ENCODE measurements at regions not wholly inside any gene's neighbourhood (a gene's known extent, or its start where the extent isn't known, plus 50 kb on each side); places are given as distances from the start of the nearest gene placed in this dataset.
A peak's percentile ranks its signal among the peaks of the same experiment; 100 is the strongest.

GRCh38 chr1:239575113-239575512, 188.7 kb downstream of the CHRM3 start:
- no peak overlapping the region for H3K9ac ChIP-seq (ENCODE audit: insufficient read depth in 1 of 2, low read length in 2 of 2)
- no peaks in the 10 kb centered on the region for H3K36me3 ChIP-seq (ENCODE audit: control insufficient read depth in 4 of 4, insufficient read depth in 4 of 4, low read length in 4 of 4)
- no peak overlapping the region for H3K27ac ChIP-seq (ENCODE audit: low read depth in 1 of 2, low read length in 1 of 2)
- WGBS, 2 donors: 81% methylated on average over 2 of the region's 2 CpGs
- H3K4me1 ChIP-seq (ENCODE audit: control insufficient read depth in 5 of 5, insufficient read depth in 5 of 5, low read length in 5 of 5): peaks cover 0 to 3% (median 0%) of the 10 kb centered on the region in 5 donors
- H3K9me3 ChIP-seq (ENCODE audit: control insufficient read depth in 4 of 4, insufficient read depth in 3 of 4, low read length in 3 of 4): no peaks in the 10 kb centered on the region
- DNase-seq (no peak), ATAC-seq (ENCODE audit: insufficient read depth, low FRiP score) (no peak)
- no peak overlapping the region for H3K4me3 ChIP-seq
- TF ChIP-seq CTCF (IDR thresholded peaks at IDR 0.05; ENCODE audit: control extremely low read depth, extremely low read depth): no peak
- H3K27me3 ChIP-seq (ENCODE audit: control insufficient read depth in 3 of 3, insufficient read depth in 3 of 3, low read length in 2 of 3): peaks cover 0 to 8% (median 0%) of the 10 kb centered on the region in 3 donors

- H3K4me3 ChIP-seq: no peak overlapping the region
- DNase-seq: peak in 2 of 3 donors; percentile 89 to 93
- no peak overlapping the region for H3K27ac ChIP-seq (ENCODE audit: low read depth in 1 of 2, low read length in 1 of 2)
- no peaks in the 10 kb centered on the region for H3K36me3 ChIP-seq (ENCODE audit: control insufficient read depth in 4 of 4, insufficient read depth in 4 of 4, low read length in 4 of 4)
- H3K9me3 ChIP-seq (ENCODE audit: control insufficient read depth in 4 of 4, insufficient read depth in 3 of 4, low read length in 3 of 4): no peaks in the 10 kb centered on the region
- no peak for ATAC-seq (ENCODE audit: insufficient read depth, low FRiP score)
- peaks cover 0 to 16% (median 2%) of the 10 kb centered on the region in 5 donors for H3K4me1 ChIP-seq (ENCODE audit: control insufficient read depth in 5 of 5, insufficient read depth in 5 of 5, low read length in 5 of 5)
- H3K27me3 ChIP-seq (ENCODE audit: control insufficient read depth in 3 of 3, insufficient read depth in 3 of 3, low read length in 2 of 3): peaks cover 0 to 13% (median 3%) of the 10 kb centered on the region in 3 donors
- no peak overlapping the region for H3K9ac ChIP-seq (ENCODE audit: insufficient read depth in 1 of 2, low read length in 2 of 2)
- WGBS, 2 donors: 81 to 92% methylated on average over 1 of the region's 1 CpG
- no peak for TF ChIP-seq CTCF (IDR thresholded peaks at IDR 0.05; ENCODE audit: control extremely low read depth, extremely low read depth)
These were observed 197.2 kb downstream of the CHRM3 start for GRCh38 chr1:239583536-239583935.

- ATAC-seq (ENCODE audit: insufficient read depth, low FRiP score) (no peak), DNase-seq (no peak)
- no peak for TF ChIP-seq CTCF (IDR thresholded peaks at IDR 0.05; ENCODE audit: control extremely low read depth, extremely low read depth)
- H3K27ac ChIP-seq (ENCODE audit: low read depth in 1 of 2, low read length in 1 of 2): no peak overlapping the region
- H3K9me3 ChIP-seq (ENCODE audit: control insufficient read depth in 4 of 4, insufficient read depth in 3 of 4, low read length in 3 of 4): no peaks in the 10 kb centered on the region
- no peaks in the 10 kb centered on the region for H3K36me3 ChIP-seq (ENCODE audit: control insufficient read depth in 4 of 4, insufficient read depth in 4 of 4, low read length in 4 of 4)
- H3K9ac ChIP-seq (ENCODE audit: insufficient read depth in 1 of 2, low read length in 2 of 2): no peak overlapping the region
- peaks cover 0 to 20% (median 2%) of the 10 kb centered on the region in 5 donors for H3K4me1 ChIP-seq (ENCODE audit: control insufficient read depth in 5 of 5, insufficient read depth in 5 of 5, low read length in 5 of 5)
- H3K27me3 ChIP-seq (ENCODE audit: control insufficient read depth in 3 of 3, insufficient read depth in 3 of 3, low read length in 2 of 3): peaks cover 0 to 14% (median 0%) of the 10 kb centered on the region in 3 donors
- no peak overlapping the region for H3K4me3 ChIP-seq
These were observed 199.8 kb downstream of the CHRM3 start for GRCh38 chr1:239586128-239586527.

GRCh38 chr1:239587066-239587465, 200.7 kb downstream of the CHRM3 start:
- no peak for TF ChIP-seq CTCF (IDR thresholded peaks at IDR 0.05; ENCODE audit: control extremely low read depth, extremely low read depth)
- H3K27ac ChIP-seq (ENCODE audit: low read depth in 1 of 2, low read length in 1 of 2): no peak overlapping the region
- no peak for ATAC-seq (ENCODE audit: insufficient read depth, low FRiP score)
- H3K9me3 ChIP-seq (ENCODE audit: control insufficient read depth in 4 of 4, insufficient read depth in 3 of 4, low read length in 3 of 4): no peaks in the 10 kb centered on the region
- no peak overlapping the region for H3K9ac ChIP-seq (ENCODE audit: insufficient read depth in 1 of 2, low read length in 2 of 2)
- no peak overlapping the region for H3K4me3 ChIP-seq
- WGBS, 2 donors: 74 to 75% methylated on average over 8 of the region's 8 CpGs
- H3K27me3 ChIP-seq (ENCODE audit: control insufficient read depth in 3 of 3, insufficient read depth in 3 of 3, low read length in 2 of 3): peaks cover 0 to 14% (median 0%) of the 10 kb centered on the region in 3 donors
- H3K4me1 ChIP-seq (ENCODE audit: control insufficient read depth in 5 of 5, insufficient read depth in 5 of 5, low read length in 5 of 5): peaks cover 0 to 24% (median 2%) of the 10 kb centered on the region in 5 donors
- H3K36me3 ChIP-seq (ENCODE audit: control insufficient read depth in 4 of 4, insufficient read depth in 4 of 4, low read length in 4 of 4): no peaks in the 10 kb centered on the region
- no peak for DNase-seq

Data from lung (tissue), 11 donors.